Adrenal gland (tissue), 5 donors: ENCODE measurements at regions not wholly inside any gene's neighbourhood (a gene's known extent, or its start where the extent isn't known, plus 50 kb on each side); places are given as distances from the start of the nearest gene placed in this dataset.

ENCODE experiments used
- CTCF ChIP-seq, 6 experiments: fragments of 450-650 bp in 4 of 6; fragments of 200-600 bp in 2 of 6; sonication (generic) in 1 of 6; IDR thresholded peaks; 1 replicate in 5 of 6; 2 replicates in 1 of 6; pipeline versions ENCODE4 v1.5.1 to v1.8.0; 2016 to 2021; ENCODE audit warnings: antibody characterized with exemption in 6 of 6, mild to moderate bottlenecking in 2 of 6, moderate library complexity in 1 of 6
- POLR2A ChIP-seq, 2 donors: fragments of 450-650 bp; IDR thresholded peaks; one replicate each; pipeline ENCODE4 v1.6.1; 2017; ENCODE audit warnings: antibody characterized with exemption in 2 of 2, mild to moderate bottlenecking in 2 of 2, moderate library complexity in 1 of 2
- donor health status: DM: no; HTN: no; CAD: no.

- TF ChIP-seq CTCF (IDR thresholded peaks at IDR 0.05) (no peak), POLR2A (IDR thresholded peaks at IDR 0.05) (no peak)
Measured at GRCh38 chr13:69194130-69194529, 913.5 kb upstream of the ATXN8OS start.
